ENCODE measurements at regions not wholly inside any gene's neighbourhood (a gene's known extent, or its start where the extent isn't known, plus 50 kb on each side); places are given as distances from the start of the nearest gene placed in this dataset.
"Not testable (repeated sequence)": the region's sequence is repeated elsewhere in the genome, so short reads cannot be mapped to it uniquely, and the experiment has no call there.

GRCh38 chrX:3181846-3182245 lies 140.6 kb downstream of the ARSF start:
- DNase-seq: no peak

GRCh38 chrX:3178329-3178728 lies 137.1 kb downstream of the ARSF start:
- DNase-seq: no peak

GRCh38 chrX:3177851-3178250 lies 136.6 kb downstream of the ARSF start:
- no peak for DNase-seq

- DNase-seq: peak; percentile 15
Observed at GRCh38 chrX:3176439-3176820, 135.2 kb downstream of the ARSF start.

- peak; percentile 34 for DNase-seq
Observed at GRCh38 chrX:3175659-3176438, 134.6 kb downstream of the ARSF start.

- not testable (repeated sequence) for DNase-seq
Observed at GRCh38 chrX:3172156-3172555, 130.9 kb downstream of the ARSF start.

- DNase-seq: no peak
Observed at GRCh38 chrX:3169421-3169820, 128.2 kb downstream of the ARSF start.

- no peak for DNase-seq
Observed at GRCh38 chrX:3167771-3168170, 126.5 kb downstream of the ARSF start.

GRCh38 chrX:3166670-3167455 lies 125.6 kb downstream of the ARSF start:
- no peak for DNase-seq

- no peak for DNase-seq
Observed at GRCh38 chrX:3165808-3166207, 124.5 kb downstream of the ARSF start.
